ENCODE measurements at regions not wholly inside any gene's neighbourhood (a gene's known extent, or its start where the extent isn't known, plus 50 kb on each side); places are given as distances from the start of the nearest gene placed in this dataset.

GRCh38 chr5:88940713-88941112 is 57.7 kb upstream of the MEF2C start:
- no peak for DNase-seq

- DNase-seq, result no peak
Observed at GRCh38 chr5:88939300-88939699, 56.3 kb upstream of the MEF2C start.

DNA sequence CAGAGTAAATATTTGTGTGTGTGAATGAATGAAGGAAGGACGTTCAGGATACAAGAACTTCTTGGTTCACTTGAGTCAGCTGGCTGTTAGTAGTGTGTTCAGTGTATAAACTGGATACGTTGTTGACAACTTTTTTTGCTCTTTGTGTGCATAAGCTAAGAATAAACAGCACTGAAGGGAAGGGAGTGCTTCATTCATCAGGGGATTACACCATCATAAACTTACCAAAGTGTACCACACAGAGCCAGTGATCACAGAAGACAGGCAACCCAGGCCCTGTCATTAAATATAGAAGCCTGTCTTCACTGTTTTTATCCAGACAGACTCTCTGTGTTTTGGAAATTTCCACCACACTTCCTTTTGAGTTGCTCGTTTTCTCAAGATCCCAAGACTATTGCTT is 55.5 kb upstream of the MEF2C start:
- DNase-seq, result no peak

- DNase-seq, result no peak
Observed at GRCh38 chr5:88937406-88937805, 54.4 kb upstream of the MEF2C start.

- DNase-seq, result no peak
Observed at GRCh38 chr5:88934439-88934838, 51.5 kb upstream of the MEF2C start.

All from eye (tissue), 1 donor.